ENCODE measurements at regions not wholly inside any gene's neighbourhood (a gene's known extent, or its start where the extent isn't known, plus 50 kb on each side); places are given as distances from the start of the nearest gene placed in this dataset.
"Not testable (repeated sequence)": the region's sequence is repeated elsewhere in the genome, so short reads cannot be mapped to it uniquely, and the experiment has no call there.

DNA sequence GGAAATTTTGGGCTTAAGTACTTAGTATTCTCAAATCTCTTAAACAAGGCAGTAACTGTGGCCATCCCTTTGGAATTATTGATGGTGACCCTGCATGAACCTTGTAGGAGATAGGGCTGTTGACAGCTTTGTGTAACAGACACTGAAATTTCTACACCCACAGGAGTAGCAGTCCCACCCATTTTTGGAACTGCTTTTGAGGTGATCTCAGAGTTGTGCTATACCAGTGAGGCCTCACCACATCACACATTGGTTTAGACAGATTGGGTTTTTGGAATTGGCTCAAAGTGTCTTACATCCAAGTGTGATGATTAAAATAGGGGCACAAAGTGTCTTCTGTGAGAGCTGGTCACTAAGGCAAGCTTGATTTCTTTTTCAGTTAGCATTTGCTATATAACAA is 105.6 kb upstream of the CRYM start:
- H3K36me3 ChIP-seq (ENCODE audit: control insufficient read depth, insufficient read depth, low read length); H2AK9ac ChIP-seq (replicated peaks; ENCODE audit: low read depth, low read length, poor library complexity); intact Hi-C loops (cut with micrococcal nuclease); H3K9me3 ChIP-seq (ENCODE audit: control insufficient read depth, insufficient read depth, low read length); POLR2A ChIA-PET (ENCODE audit: unreplicated experiment); H3K9ac ChIP-seq (ENCODE audit: low read depth, low read length); H3K14ac ChIP-seq (replicated peaks; ENCODE audit: low read depth, low read length); H3K79me1 ChIP-seq (ENCODE audit: low read depth in 1 of 2, low read length in 2 of 2); H2AFZ ChIP-seq (replicated peaks; ENCODE audit: low read length, poor library complexity); H3K4me2 ChIP-seq (ENCODE audit: low read depth, low read length); H3K9me1 ChIP-seq (ENCODE audit: insufficient read depth, low read length); ATAC-seq (ENCODE audit: low read depth); H3K23ac ChIP-seq (ENCODE audit: low read depth, low read length); CTCF ChIA-PET; H4K20me1 ChIP-seq (ENCODE audit: insufficient read depth, low read length); H2BK120ac ChIP-seq (ENCODE audit: low read depth, low read length); H3K4ac ChIP-seq (ENCODE audit: low read depth, low read length); H4K5ac ChIP-seq (ENCODE audit: low read depth, low read length); H2BK20ac ChIP-seq (ENCODE audit: low read depth, low read length); H3K27ac ChIP-seq (ENCODE audit: insufficient read depth, low read length); H3K27me3 ChIP-seq (ENCODE audit: control insufficient read depth, insufficient read depth, low read length); BruUV-seq (replicated peaks); dilution Hi-C loops (cut with HindIII; ENCODE audit: low sequenced_read_pairs, unreplicated experiment); H2AK5ac ChIP-seq (ENCODE audit: low read depth, low read length); in situ Hi-C loops (cut with MboI; ENCODE audit: low sequenced_read_pairs); H4K91ac ChIP-seq (ENCODE audit: insufficient read depth, low read depth, low read length); DNase-seq; H3K4me3 ChIP-seq (ENCODE audit: insufficient read depth, low read depth, low read length); H2BK5ac ChIP-seq (ENCODE audit: low read depth, low read length, poor library complexity, severe bottlenecking); H4K8ac ChIP-seq (ENCODE audit: low read depth in 2 of 2, low read length in 2 of 2); H3K18ac ChIP-seq (ENCODE audit: low read depth, low read length); H2BK15ac ChIP-seq (ENCODE audit: low read depth, low read length); H3K4me1 ChIP-seq (ENCODE audit: control insufficient read depth, insufficient read depth, low read length); H3K56ac ChIP-seq (ENCODE audit: extremely low read depth, insufficient read depth, low read length): not testable (repeated sequence)

DNA sequence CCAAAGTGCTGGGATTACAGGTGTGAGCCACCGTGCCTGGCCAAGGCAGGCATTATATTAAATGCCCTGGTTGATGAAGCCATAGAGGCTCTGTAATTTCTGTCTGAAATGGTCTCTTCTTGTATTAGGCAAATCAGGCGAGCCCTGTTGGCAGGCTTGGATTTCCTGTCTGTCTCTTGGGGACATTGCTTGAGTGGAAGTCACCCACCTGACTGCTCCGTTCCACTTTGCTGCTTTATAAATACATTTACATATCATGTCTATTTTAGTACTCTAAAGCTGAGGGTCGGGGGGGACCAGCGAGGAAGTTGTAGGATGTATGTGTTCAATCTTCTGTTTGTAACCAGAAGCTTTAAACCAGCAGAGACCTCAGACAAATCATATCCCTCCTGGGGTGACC is 101.6 kb upstream of the CRYM start:
- H4K8ac ChIP-seq (ENCODE audit: low read depth in 2 of 2, low read length in 2 of 2); H3K27ac ChIP-seq (ENCODE audit: insufficient read depth, low read length); ATAC-seq (ENCODE audit: low read depth); H2AK5ac ChIP-seq (ENCODE audit: low read depth, low read length); H3K56ac ChIP-seq (ENCODE audit: extremely low read depth, insufficient read depth, low read length); H3K9me3 ChIP-seq (ENCODE audit: control insufficient read depth, insufficient read depth, low read length); DNase-seq; H3K4me3 ChIP-seq (ENCODE audit: insufficient read depth, low read depth, low read length); H3K9me1 ChIP-seq (ENCODE audit: insufficient read depth, low read length); H3K79me1 ChIP-seq (ENCODE audit: low read depth in 1 of 2, low read length in 2 of 2); H2BK15ac ChIP-seq (ENCODE audit: low read depth, low read length); H3K9ac ChIP-seq (ENCODE audit: low read depth, low read length); H2AFZ ChIP-seq (replicated peaks; ENCODE audit: low read length, poor library complexity); H3K14ac ChIP-seq (replicated peaks; ENCODE audit: low read depth, low read length); H3K27me3 ChIP-seq (ENCODE audit: control insufficient read depth, insufficient read depth, low read length); BruUV-seq (replicated peaks); POLR2A ChIA-PET (ENCODE audit: unreplicated experiment); CTCF ChIA-PET; H3K4me1 ChIP-seq (ENCODE audit: control insufficient read depth, insufficient read depth, low read length); in situ Hi-C loops (cut with MboI; ENCODE audit: low sequenced_read_pairs); H4K91ac ChIP-seq (ENCODE audit: insufficient read depth, low read depth, low read length); H3K23ac ChIP-seq (ENCODE audit: low read depth, low read length); H2BK20ac ChIP-seq (ENCODE audit: low read depth, low read length); dilution Hi-C loops (cut with HindIII; ENCODE audit: low sequenced_read_pairs, unreplicated experiment); H4K20me1 ChIP-seq (ENCODE audit: insufficient read depth, low read length); H2AK9ac ChIP-seq (replicated peaks; ENCODE audit: low read depth, low read length, poor library complexity); H2BK5ac ChIP-seq (ENCODE audit: low read depth, low read length, poor library complexity, severe bottlenecking); intact Hi-C loops (cut with micrococcal nuclease); H3K4me2 ChIP-seq (ENCODE audit: low read depth, low read length); H2BK120ac ChIP-seq (ENCODE audit: low read depth, low read length); H3K4ac ChIP-seq (ENCODE audit: low read depth, low read length); H3K36me3 ChIP-seq (ENCODE audit: control insufficient read depth, insufficient read depth, low read length); H4K5ac ChIP-seq (ENCODE audit: low read depth, low read length); H3K18ac ChIP-seq (ENCODE audit: low read depth, low read length): not testable (repeated sequence)
- no CpG with 5 or more reads among the region's 5 CpGs for WGBS, 2 experiments (ENCODE audit: extremely low coverage in 2 of 2, insufficient read length in 1 of 2)
